ENCODE measurements at regions not wholly inside any gene's neighbourhood (a gene's known extent, or its start where the extent isn't known, plus 50 kb on each side); places are given as distances from the start of the nearest gene placed in this dataset.
A peak's percentile ranks its signal among the peaks of the same experiment; 100 is the strongest.

DNA sequence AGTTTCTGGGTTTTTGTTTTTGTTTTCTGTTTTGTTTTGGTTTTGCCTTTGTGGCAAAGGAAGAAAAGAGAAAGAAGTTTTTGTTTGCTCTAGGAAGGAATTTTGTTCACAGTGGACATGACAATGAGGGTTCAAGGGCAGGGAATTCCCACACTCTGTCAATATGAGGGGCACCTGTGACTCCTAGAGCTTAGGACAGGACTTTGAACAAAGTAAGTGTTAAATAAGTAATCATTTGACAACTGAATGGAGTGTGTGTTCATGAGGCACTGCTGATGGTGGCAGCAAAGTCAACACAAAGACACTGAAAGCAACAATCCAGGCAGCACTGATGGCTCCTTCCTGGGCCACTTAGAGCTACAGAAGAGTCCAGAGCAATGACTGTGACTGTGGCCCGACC lies 1381.1 kb upstream of the LRRTM3 start:
- H3K36me3 ChIP-seq (ENCODE audit: control insufficient read depth in 2 of 2, insufficient read depth in 2 of 2, low read length in 2 of 2) = no peaks in the 10 kb centered on the region
- H3K9ac ChIP-seq (ENCODE audit: low read length in 2 of 2) = no peak overlapping the region
- no peaks in the 10 kb centered on the region for H3K4me1 ChIP-seq (ENCODE audit: control insufficient read depth, insufficient read depth, low read length)
- no peaks in the 10 kb centered on the region for H3K9me3 ChIP-seq (ENCODE audit: control insufficient read depth in 2 of 2, low read length in 2 of 2)
- no peak overlapping the region for H3K27ac ChIP-seq (ENCODE audit: low read length)
- H3K4me3 ChIP-seq (ENCODE audit: low read length in 2 of 2) = no peak overlapping the region
- no peaks in the 10 kb centered on the region for H3K27me3 ChIP-seq (ENCODE audit: control insufficient read depth in 1 of 2, insufficient read depth in 2 of 2, low read length in 2 of 2)

DNA sequence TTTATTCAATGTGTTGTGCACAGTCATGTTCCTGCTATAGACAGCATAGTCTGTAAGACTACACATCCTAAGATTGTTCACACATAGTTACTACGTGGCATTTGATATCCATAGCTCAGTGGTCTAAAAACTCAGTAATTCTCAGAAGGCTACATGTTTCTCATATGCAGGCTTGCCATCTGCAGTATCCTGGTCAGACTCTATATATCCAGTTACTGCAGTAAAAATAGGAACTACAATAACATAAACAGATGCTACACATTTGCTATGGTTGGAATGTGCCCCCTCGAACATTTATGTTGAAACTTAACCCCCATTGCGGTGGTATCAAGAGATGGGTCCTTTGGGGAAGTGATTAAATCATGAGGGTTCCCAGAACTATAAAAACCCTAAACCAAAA lies 1377.8 kb upstream of the LRRTM3 start:
- H3K4me3 ChIP-seq (ENCODE audit: low read length in 2 of 2) = no peak overlapping the region
- H3K27ac ChIP-seq (ENCODE audit: low read length) = no peak overlapping the region
- H3K9ac ChIP-seq (ENCODE audit: low read length in 2 of 2) = no peak overlapping the region
- no peaks in the 10 kb centered on the region for H3K27me3 ChIP-seq (ENCODE audit: control insufficient read depth in 1 of 2, insufficient read depth in 2 of 2, low read length in 2 of 2)
- H3K36me3 ChIP-seq (ENCODE audit: control insufficient read depth in 2 of 2, insufficient read depth in 2 of 2, low read length in 2 of 2) = no peaks in the 10 kb centered on the region
- H3K9me3 ChIP-seq (ENCODE audit: control insufficient read depth in 2 of 2, low read length in 2 of 2) = no peaks in the 10 kb centered on the region
- H3K4me1 ChIP-seq (ENCODE audit: control insufficient read depth, insufficient read depth, low read length) = no peaks in the 10 kb centered on the region

DNA sequence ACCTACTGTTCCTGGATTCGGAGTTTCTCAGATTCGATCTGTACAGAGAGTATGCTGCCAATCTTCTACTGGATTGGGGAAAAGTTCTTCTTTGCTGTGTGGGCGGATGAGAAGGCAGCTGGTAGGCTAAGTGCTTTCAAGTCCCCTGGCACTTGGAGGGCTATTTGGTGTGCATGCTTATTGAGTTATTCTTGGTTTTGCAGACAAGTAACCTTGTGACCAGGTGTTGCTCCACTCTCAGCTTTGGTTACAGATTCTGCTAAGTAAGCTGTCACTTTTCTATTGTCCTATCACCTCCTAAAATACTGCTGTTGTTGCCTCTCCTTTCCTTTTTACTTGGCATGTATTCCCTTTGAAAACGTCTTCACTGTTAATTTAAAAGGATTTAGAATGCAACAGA lies 1375.1 kb upstream of the LRRTM3 start:
- H3K9me3 ChIP-seq (ENCODE audit: control insufficient read depth in 2 of 2, low read length in 2 of 2) = no peaks in the 10 kb centered on the region
- H3K36me3 ChIP-seq (ENCODE audit: control insufficient read depth in 2 of 2, insufficient read depth in 2 of 2, low read length in 2 of 2) = no peaks in the 10 kb centered on the region
- no peak overlapping the region for H3K27ac ChIP-seq (ENCODE audit: low read length)
- no peak overlapping the region for H3K9ac ChIP-seq (ENCODE audit: low read length in 2 of 2)
- no peaks in the 10 kb centered on the region for H3K27me3 ChIP-seq (ENCODE audit: control insufficient read depth in 1 of 2, insufficient read depth in 2 of 2, low read length in 2 of 2)
- no peak overlapping the region for H3K4me3 ChIP-seq (ENCODE audit: low read length in 2 of 2)
- no peaks in the 10 kb centered on the region for H3K4me1 ChIP-seq (ENCODE audit: control insufficient read depth, insufficient read depth, low read length)

DNA sequence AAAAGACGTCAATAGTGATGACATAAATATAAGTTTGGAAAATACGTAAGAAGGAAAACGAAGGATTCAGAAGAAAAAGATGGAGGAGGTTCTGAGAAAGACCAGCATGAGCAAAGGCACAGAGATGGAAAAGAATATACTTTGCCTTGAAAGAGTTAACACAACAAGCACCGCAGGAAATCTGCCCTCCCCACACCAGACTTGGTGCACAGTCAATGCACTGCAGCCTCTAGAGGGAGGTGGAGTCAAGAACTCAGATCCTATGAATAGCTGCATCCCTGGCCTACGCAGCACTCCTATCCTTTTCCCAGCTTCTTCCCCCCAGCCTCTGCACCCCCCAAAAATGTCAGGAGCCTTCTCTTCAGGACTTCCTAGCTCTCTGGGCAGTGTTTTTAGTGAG lies 1370.6 kb upstream of the LRRTM3 start:
- no peaks in the 10 kb centered on the region for H3K27me3 ChIP-seq (ENCODE audit: control insufficient read depth in 1 of 2, insufficient read depth in 2 of 2, low read length in 2 of 2)
- H3K9ac ChIP-seq (ENCODE audit: low read length in 2 of 2) = no peak overlapping the region
- no peaks in the 10 kb centered on the region for H3K36me3 ChIP-seq (ENCODE audit: control insufficient read depth in 2 of 2, insufficient read depth in 2 of 2, low read length in 2 of 2)
- H3K4me3 ChIP-seq (ENCODE audit: low read length in 2 of 2) = no peak overlapping the region
- no peak overlapping the region for H3K27ac ChIP-seq (ENCODE audit: low read length)
- H3K9me3 ChIP-seq (ENCODE audit: control insufficient read depth in 2 of 2, low read length in 2 of 2) = no peaks in the 10 kb centered on the region
- peaks cover under 1% of the 10 kb centered on the region for H3K4me1 ChIP-seq (ENCODE audit: control insufficient read depth, insufficient read depth, low read length)

DNA sequence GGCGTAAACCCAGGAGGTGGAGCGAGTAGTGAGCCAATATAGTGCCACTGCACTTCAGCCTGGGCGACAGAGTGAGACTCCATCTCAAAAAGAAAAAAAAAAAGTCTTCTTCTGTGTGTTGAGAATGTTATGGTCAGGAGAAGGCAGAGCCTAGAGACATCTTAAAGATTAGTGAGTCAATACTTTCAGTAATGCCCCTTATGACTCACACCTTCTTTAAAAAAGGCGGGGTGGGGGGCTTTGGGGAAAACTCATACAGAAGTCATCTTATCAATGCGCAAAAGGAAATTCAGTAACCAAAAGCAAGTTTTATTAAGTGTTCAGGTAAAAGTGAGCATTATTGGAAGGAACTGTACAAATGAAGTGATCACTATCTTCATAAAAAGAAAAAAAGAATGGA lies 1369.8 kb upstream of the LRRTM3 start:
- no peaks in the 10 kb centered on the region for H3K27me3 ChIP-seq (ENCODE audit: control insufficient read depth in 1 of 2, insufficient read depth in 2 of 2, low read length in 2 of 2)
- no peak overlapping the region for H3K27ac ChIP-seq (ENCODE audit: low read length)
- no peak overlapping the region for H3K9ac ChIP-seq (ENCODE audit: low read length in 2 of 2)
- no peaks in the 10 kb centered on the region for H3K36me3 ChIP-seq (ENCODE audit: control insufficient read depth in 2 of 2, insufficient read depth in 2 of 2, low read length in 2 of 2)
- peaks cover 3% of the 10 kb centered on the region for H3K4me1 ChIP-seq (ENCODE audit: control insufficient read depth, insufficient read depth, low read length)
- no peaks in the 10 kb centered on the region for H3K9me3 ChIP-seq (ENCODE audit: control insufficient read depth in 2 of 2, low read length in 2 of 2)
- no peak overlapping the region for H3K4me3 ChIP-seq (ENCODE audit: low read length in 2 of 2)

DNA sequence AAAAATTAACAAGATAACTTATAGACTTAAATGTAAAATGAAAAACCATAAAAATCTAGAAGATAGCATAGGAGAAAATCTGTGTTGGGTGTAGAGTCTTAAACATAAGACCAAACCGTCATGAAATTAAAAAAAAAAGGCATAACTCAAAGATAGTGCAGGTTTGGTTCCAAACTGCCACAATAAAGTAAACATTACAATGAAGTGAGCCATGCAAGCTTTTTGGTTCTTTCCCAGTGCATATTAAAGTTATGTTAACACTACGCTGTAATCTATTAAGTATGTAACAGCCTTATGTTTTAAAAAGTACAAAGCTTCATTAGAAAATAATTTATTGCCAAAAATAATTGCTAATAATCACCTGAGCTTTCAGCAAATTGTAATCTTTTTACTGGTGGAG lies 1366.5 kb upstream of the LRRTM3 start:
- H3K27me3 ChIP-seq (ENCODE audit: control insufficient read depth in 1 of 2, insufficient read depth in 2 of 2, low read length in 2 of 2) = no peaks in the 10 kb centered on the region
- H3K9ac ChIP-seq (ENCODE audit: low read length in 2 of 2) = no peak overlapping the region
- H3K4me3 ChIP-seq (ENCODE audit: low read length in 2 of 2) = no peak overlapping the region
- H3K4me1 ChIP-seq (ENCODE audit: control insufficient read depth, insufficient read depth, low read length) = peaks cover 3% of the 10 kb centered on the region
- no peaks in the 10 kb centered on the region for H3K36me3 ChIP-seq (ENCODE audit: control insufficient read depth in 2 of 2, insufficient read depth in 2 of 2, low read length in 2 of 2)
- H3K9me3 ChIP-seq (ENCODE audit: control insufficient read depth in 2 of 2, low read length in 2 of 2) = no peaks in the 10 kb centered on the region
- H3K27ac ChIP-seq (ENCODE audit: low read length) = no peak overlapping the region

DNA sequence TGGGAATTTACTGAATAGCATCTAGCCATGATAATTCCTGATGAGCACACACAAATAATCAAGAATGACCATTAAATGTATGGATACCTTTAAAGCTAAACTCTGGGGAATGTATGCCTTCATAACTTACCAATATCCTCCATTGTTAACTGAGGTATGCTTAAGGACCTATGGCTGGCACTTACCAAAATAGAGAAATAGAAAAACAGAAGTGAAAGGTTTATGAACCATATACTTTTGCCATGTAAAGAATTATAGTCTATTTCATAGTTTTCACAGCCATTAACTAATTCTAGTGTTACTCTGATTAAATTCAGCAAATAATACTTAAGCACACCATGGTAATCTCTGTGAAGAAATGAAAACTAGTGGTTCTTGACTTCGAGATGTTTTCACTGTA lies 1360.6 kb upstream of the LRRTM3 start:
- Histone ChIP-seq H3K27me3 (ENCODE audit: control insufficient read depth in 1 of 2, insufficient read depth in 2 of 2, low read length in 2 of 2) (no peaks in the 10 kb centered on the region), H3K4me1 (ENCODE audit: control insufficient read depth, insufficient read depth, low read length) (peaks cover 2% of the 10 kb centered on the region), H3K27ac (ENCODE audit: low read length) (no peak overlapping the region), H3K9ac (ENCODE audit: low read length in 2 of 2) (no peak overlapping the region), H3K4me3 (ENCODE audit: low read length in 2 of 2) (no peak overlapping the region), H3K9me3 (ENCODE audit: control insufficient read depth in 2 of 2, low read length in 2 of 2) (no peaks in the 10 kb centered on the region), H3K36me3 (ENCODE audit: control insufficient read depth in 2 of 2, insufficient read depth in 2 of 2, low read length in 2 of 2) (no peaks in the 10 kb centered on the region)

DNA sequence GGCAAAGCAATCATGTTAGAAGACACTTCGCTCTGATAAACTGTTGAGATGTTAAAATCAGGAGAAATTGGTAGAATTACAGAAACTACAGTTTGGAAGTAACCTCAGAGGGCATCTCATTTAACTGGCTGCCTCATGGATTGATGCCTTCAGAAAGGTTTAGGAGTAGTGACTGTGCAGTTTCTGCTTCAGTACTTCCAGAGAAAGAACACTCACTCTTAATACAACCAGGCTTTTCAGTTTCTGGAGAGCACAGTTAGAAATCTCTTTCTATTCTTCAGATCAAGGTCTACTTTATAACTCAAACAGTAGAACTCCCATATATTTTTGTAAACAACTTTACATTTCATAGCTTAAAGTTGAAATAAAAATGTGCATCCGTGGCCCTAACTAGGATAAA lies 1358.9 kb upstream of the LRRTM3 start:
- no peak overlapping the region for H3K9ac ChIP-seq (ENCODE audit: low read length in 2 of 2)

DNA sequence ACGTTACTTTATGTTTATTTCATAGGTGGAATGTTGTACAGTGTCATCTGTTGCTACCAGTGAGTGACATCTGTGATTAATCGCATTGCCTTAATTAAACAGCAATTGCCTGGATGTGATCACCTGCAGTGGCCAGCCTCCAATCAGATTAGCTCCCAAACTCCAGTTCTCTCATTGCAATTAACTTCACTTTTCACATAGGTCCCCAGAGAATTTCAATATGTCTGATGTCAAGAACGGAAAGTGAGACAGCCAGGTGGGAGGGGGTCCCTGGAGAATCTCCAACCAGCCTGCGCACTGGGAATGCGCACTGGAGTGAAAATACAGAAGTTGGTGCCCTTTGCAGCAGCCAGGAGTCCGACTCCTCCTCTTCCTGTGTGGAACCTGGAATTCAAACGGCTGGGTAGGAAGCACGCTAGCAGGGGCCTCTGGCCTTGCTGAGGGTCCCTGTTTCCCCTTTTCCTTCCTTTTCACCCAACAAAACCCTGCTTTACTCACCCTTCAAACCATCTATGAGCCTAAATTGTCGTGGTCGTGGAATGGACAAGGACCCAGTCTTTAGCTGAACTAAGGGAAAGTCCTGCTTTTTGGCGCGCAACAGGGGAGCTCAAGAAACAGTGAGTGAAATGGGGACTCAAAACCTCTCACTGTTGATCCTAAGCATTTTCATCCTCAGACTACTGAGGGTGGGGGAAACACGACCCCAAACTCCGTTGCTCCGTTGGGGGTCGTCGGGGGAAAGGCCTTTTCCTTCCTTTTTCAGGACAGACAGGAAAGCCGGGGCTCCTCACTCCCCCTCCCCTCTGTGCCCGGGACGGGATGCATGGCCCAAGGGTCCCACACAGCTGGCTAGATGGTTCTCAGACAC lies 1355.5 kb upstream of the LRRTM3 start:
- H3K36me3 ChIP-seq (ENCODE audit: control insufficient read depth in 2 of 2, insufficient read depth in 2 of 2, low read length in 2 of 2) = peaks cover 0 to 4% of the 10 kb centered on the region in 2 donors
- H3K9ac ChIP-seq (ENCODE audit: low read length in 2 of 2) = peak overlapping the region; percentile 65 to 79
- H3K4me1 ChIP-seq (ENCODE audit: control insufficient read depth, insufficient read depth, low read length) = no peaks in the 10 kb centered on the region
- H3K27ac ChIP-seq (ENCODE audit: low read length) = no peak overlapping the region
- H3K4me3 ChIP-seq (ENCODE audit: low read length in 2 of 2) = peak overlapping the region; percentile 81 to 92
- no peaks in the 10 kb centered on the region for H3K9me3 ChIP-seq (ENCODE audit: control insufficient read depth in 2 of 2, low read length in 2 of 2)
- no peaks in the 10 kb centered on the region for H3K27me3 ChIP-seq (ENCODE audit: control insufficient read depth in 1 of 2, insufficient read depth in 2 of 2, low read length in 2 of 2)

More for the DNA sequence above, 1358.9 kb upstream of the LRRTM3 start:
- no peak overlapping the region for H3K4me3 ChIP-seq (ENCODE audit: low read length in 2 of 2)
- no peak overlapping the region for H3K27ac ChIP-seq (ENCODE audit: low read length)
- no peaks in the 10 kb centered on the region for H3K27me3 ChIP-seq (ENCODE audit: control insufficient read depth in 1 of 2, insufficient read depth in 2 of 2, low read length in 2 of 2)
- no peaks in the 10 kb centered on the region for H3K36me3 ChIP-seq (ENCODE audit: control insufficient read depth in 2 of 2, insufficient read depth in 2 of 2, low read length in 2 of 2)
- no peaks in the 10 kb centered on the region for H3K4me1 ChIP-seq (ENCODE audit: control insufficient read depth, insufficient read depth, low read length)
- no peaks in the 10 kb centered on the region for H3K9me3 ChIP-seq (ENCODE audit: control insufficient read depth in 2 of 2, low read length in 2 of 2)

DNA sequence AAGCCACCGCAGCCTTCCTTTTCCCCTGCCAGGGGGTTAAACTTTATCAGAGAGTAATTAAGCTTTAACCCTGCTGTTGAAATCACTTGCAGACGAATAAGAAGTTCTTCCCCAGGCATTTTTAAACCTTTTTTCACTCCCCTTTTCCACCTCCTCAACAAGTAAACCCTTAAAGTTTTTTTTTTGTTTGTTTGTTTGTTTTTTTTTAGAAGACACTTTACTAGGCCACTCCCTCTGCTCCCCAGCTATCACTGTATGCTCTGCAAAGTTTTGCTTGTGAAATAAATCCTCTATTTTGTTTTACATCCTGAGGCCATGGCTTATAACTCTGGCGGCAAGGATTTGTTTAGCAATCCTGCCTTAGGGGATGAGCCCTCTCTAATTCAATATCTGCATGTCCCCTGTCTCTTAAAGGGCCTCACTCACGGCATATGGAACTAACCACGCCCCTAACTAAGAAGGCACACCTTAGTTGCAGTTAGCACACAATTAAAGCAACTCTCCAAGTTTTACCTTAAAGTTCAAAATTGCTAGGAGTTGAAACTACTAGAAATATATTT lies 1354.7 kb upstream of the LRRTM3 start:
- Histone ChIP-seq H3K4me3 (ENCODE audit: low read length in 2 of 2) (peak overlapping the region; percentile 81 to 92), H3K4me1 (ENCODE audit: control insufficient read depth, insufficient read depth, low read length) (no peaks in the 10 kb centered on the region), H3K9ac (ENCODE audit: low read length in 2 of 2) (peak overlapping the region; percentile 65 to 79), H3K36me3 (ENCODE audit: control insufficient read depth in 2 of 2, insufficient read depth in 2 of 2, low read length in 2 of 2) (peaks cover 0 to 4% of the 10 kb centered on the region in 2 donors), H3K27ac (ENCODE audit: low read length) (no peak overlapping the region), H3K27me3 (ENCODE audit: control insufficient read depth in 1 of 2, insufficient read depth in 2 of 2, low read length in 2 of 2) (no peaks in the 10 kb centered on the region), H3K9me3 (ENCODE audit: control insufficient read depth in 2 of 2, low read length in 2 of 2) (no peaks in the 10 kb centered on the region)

DNA sequence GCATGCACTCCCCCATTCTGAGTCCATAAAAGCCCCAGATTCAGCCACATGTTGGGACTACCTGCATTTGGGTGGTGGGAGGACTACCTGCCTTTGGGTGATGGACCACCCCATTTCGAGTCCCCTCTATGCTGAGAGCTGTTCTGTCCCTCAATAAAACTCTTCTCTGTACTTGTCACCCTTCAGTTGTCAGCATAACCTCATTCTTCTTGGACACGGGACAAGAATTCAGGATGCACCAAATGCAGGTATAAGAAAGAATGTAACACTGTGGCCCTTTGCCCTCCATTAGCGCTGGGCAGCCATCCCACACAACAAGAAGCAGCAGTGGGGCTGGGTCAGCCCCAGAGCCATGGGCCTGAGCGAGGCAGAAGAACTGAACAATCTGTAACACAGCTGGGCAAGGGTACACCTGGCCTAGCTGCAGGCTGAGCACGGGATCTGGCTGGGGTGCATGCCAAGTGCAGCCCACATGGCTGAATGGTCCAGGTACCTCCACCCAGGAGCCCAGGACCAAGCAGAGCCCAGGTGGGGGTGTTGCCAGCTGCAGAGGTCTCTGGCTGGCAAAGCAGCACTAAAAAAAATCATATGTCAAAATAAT lies 1344.3 kb upstream of the LRRTM3 start:
- H3K9ac ChIP-seq (ENCODE audit: low read length in 2 of 2) = no peak overlapping the region
- H3K27ac ChIP-seq (ENCODE audit: low read length) = no peak overlapping the region
- no peaks in the 10 kb centered on the region for H3K4me1 ChIP-seq (ENCODE audit: control insufficient read depth, insufficient read depth, low read length)
- peaks cover 0 to 3% of the 10 kb centered on the region in 2 donors for H3K9me3 ChIP-seq (ENCODE audit: control insufficient read depth in 2 of 2, low read length in 2 of 2)
- no peak overlapping the region for H3K4me3 ChIP-seq (ENCODE audit: low read length in 2 of 2)
- no peaks in the 10 kb centered on the region for H3K27me3 ChIP-seq (ENCODE audit: control insufficient read depth in 1 of 2, insufficient read depth in 2 of 2, low read length in 2 of 2)
- H3K36me3 ChIP-seq (ENCODE audit: control insufficient read depth in 2 of 2, insufficient read depth in 2 of 2, low read length in 2 of 2) = no peaks in the 10 kb centered on the region

Measured in stomach smooth muscle (tissue), 2 donors.